RWPE2 (cell line): ENCODE measurements at regions not wholly inside any gene's neighbourhood (a gene's known extent, or its start where the extent isn't known, plus 50 kb on each side); places are given as distances from the start of the nearest gene placed in this dataset.

Experiments used
- ATAC-seq: fragments of 200-7000 bp; cut with Tn5 transposase; 3 replicates; pipeline ENCODE4 v1.9.1; 2021; ENCODE audit warnings: low read depth
- DNase-seq: peaks from one replicate; pipeline ENCODE4 v3.0.0-alpha.2; 2020; ENCODE audit warnings: low spot score
- H3K27ac ChIP-seq: fragments of 450-650 bp; 2 replicates; pipeline ENCODE4 v1.5.1; 2017; ENCODE audit warnings: mild to moderate bottlenecking; ENCODE audit not compliant: poor library complexity, severe bottlenecking
- H3K27me3 ChIP-seq: fragments of 250-450 bp; sonication (Bioruptor Pico); 2 replicates; pipeline ENCODE4 v1.5.1; 2021; ENCODE audit warnings: mild to moderate bottlenecking, moderate library complexity; ENCODE audit not compliant: insufficient read depth, poor library complexity, severe bottlenecking
- H3K36me3 ChIP-seq: fragments of 250-450 bp; sonication (Bioruptor Pico); 2 replicates; pipeline ENCODE4 v1.5.1; 2020; ENCODE audit warnings: low read depth, mild to moderate bottlenecking, moderate library complexity
- H3K4me1 ChIP-seq: fragments of 250-450 bp; sonication (Bioruptor Pico); 2 replicates; pipeline ENCODE4 v1.5.1; 2021; ENCODE audit warnings: mild to moderate bottlenecking, moderate library complexity; ENCODE audit not compliant: insufficient read depth, poor library complexity, severe bottlenecking
- H3K4me3 ChIP-seq: fragments of 250-450 bp; sonication (Bioruptor Pico); 2 replicates; pipeline ENCODE4 v1.5.1; 2021; ENCODE audit warnings: mild to moderate bottlenecking, moderate library complexity; ENCODE audit not compliant: severe bottlenecking
- H3K9me3 ChIP-seq: fragments of 250-450 bp; sonication (Bioruptor Pico); 2 replicates; pipeline ENCODE4 v1.5.1; 2021; ENCODE audit warnings: mild to moderate bottlenecking, moderate library complexity; ENCODE audit not compliant: severe bottlenecking
- CTCF ChIP-seq: fragments of 450-650 bp; IDR thresholded peaks from one replicate; pipeline ENCODE4 v1.5.1; 2017; ENCODE audit warnings: mild to moderate bottlenecking, moderate library complexity; ENCODE audit not compliant: poor library complexity, severe bottlenecking

GRCh38 chr6:92147246-92147645 lies 1272.1 kb downstream of the EPHA7 start:
- no peak overlapping the region for H3K4me3 ChIP-seq
- ATAC-seq: no peak
- no peak for DNase-seq
- H3K9me3 ChIP-seq: no peaks in the 10 kb centered on the region
- no peak for TF ChIP-seq CTCF
- H3K27me3 ChIP-seq: no peaks in the 10 kb centered on the region
- no peaks in the 10 kb centered on the region for H3K36me3 ChIP-seq
- no peak overlapping the region for H3K27ac ChIP-seq
- no peaks in the 10 kb centered on the region for H3K4me1 ChIP-seq

GRCh38 chr6:92139601-92140000 lies 1279.8 kb downstream of the EPHA7 start:
- Histone ChIP-seq H3K27me3 (no peaks in the 10 kb centered on the region), H3K4me1 (peaks cover 13% of the 10 kb centered on the region), H3K36me3 (peaks cover 5% of the 10 kb centered on the region), H3K4me3 (no peak overlapping the region), H3K27ac (peak overlapping the region; percentile 11), H3K9me3 (no peaks in the 10 kb centered on the region)
- ATAC-seq: 0 out of 3 replicates have a peak, but pooled peaks have one; percentile 17
- TF ChIP-seq CTCF: no peak
- DNase-seq: no peak

GRCh38 chr6:92132957-92133356 lies 1286.4 kb downstream of the EPHA7 start:
- no peaks in the 10 kb centered on the region for H3K9me3 ChIP-seq
- peaks cover 5% of the 10 kb centered on the region; the same call in 1 of the 2 replicates for H3K36me3 ChIP-seq
- ATAC-seq (peak; percentile 36), DNase-seq (no peak)
- H3K4me1 ChIP-seq: peaks cover 40% of the 10 kb centered on the region
- no peak for TF ChIP-seq CTCF
- H3K27me3 ChIP-seq: no peaks in the 10 kb centered on the region
- H3K27ac ChIP-seq: peak overlapping the region; percentile 97
- H3K4me3 ChIP-seq: no peak overlapping the region

GRCh38 chr6:92132457-92132856 lies 1286.9 kb downstream of the EPHA7 start:
- DNase-seq (peak; percentile 76), ATAC-seq (peak; percentile 97)
- no peak overlapping the region for H3K4me3 ChIP-seq
- H3K27me3 ChIP-seq: no peaks in the 10 kb centered on the region
- peaks cover 40% of the 10 kb centered on the region for H3K4me1 ChIP-seq
- H3K36me3 ChIP-seq: peaks cover 5% of the 10 kb centered on the region; the same call in 1 of the 2 replicates
- peak overlapping the region; percentile 97 for H3K27ac ChIP-seq
- no peak for TF ChIP-seq CTCF
- H3K9me3 ChIP-seq: no peaks in the 10 kb centered on the region

- Histone ChIP-seq H3K4me1 (peaks cover 50% of the 10 kb centered on the region), H3K4me3 (no peak overlapping the region), H3K9me3 (no peaks in the 10 kb centered on the region), H3K27me3 (no peaks in the 10 kb centered on the region), H3K27ac (peak overlapping the region; percentile 97), H3K36me3 (no peaks in the 10 kb centered on the region)
- TF ChIP-seq CTCF: no peak
- DNase-seq (no peak), ATAC-seq (no peak)
Observed at GRCh38 chr6:92130944-92131343, 1288.4 kb downstream of the EPHA7 start.
